ENCODE measurements at regions not wholly inside any gene's neighbourhood (a gene's known extent, or its start where the extent isn't known, plus 50 kb on each side); places are given as distances from the start of the nearest gene placed in this dataset.

DNA sequence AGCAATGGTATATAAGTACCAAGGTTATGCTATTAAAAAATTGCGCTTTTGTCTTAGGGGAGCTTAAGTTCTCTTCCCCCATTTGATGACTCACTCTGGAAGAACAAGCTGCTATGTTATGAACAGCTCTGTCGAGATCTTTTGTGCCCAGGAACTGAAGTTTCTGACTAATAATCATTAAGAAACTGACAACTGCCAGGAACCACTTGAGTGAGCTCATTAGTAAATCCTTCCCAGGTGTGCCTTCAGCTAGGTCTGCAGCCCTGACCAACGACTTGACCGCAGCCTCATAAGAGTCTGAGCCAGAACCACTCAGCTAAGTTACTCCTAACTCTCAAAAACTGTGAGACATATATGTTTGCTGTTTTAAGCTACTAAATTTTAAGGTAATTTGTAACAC, 147.8 kb downstream of the SLITRK6 start:
- no peaks in the 10 kb centered on the region for H3K79me2 ChIP-seq (ENCODE audit: insufficient read depth, low read length)
- no peak overlapping the region for H3K4me2 ChIP-seq (ENCODE audit: low read length)
- RAD21 ChIA-PET (ENCODE audit: low non-redundant PET in 1 of 2, low total read pairs in 2 of 2, uncharacterized antibody in 2 of 2, unreplicated experiment in 2 of 2), result no interaction called here
- no peak for ATAC-seq
- DNase-seq (ENCODE audit: low read depth, low spot score), result no peak
- intact Hi-C loops (cut with micrococcal nuclease), result no loop called here
- H2AFZ ChIP-seq (ENCODE audit: low read depth, low read length, poor library complexity, severe bottlenecking), result no peak overlapping the region
- TF ChIP-seq, protein P1, sequence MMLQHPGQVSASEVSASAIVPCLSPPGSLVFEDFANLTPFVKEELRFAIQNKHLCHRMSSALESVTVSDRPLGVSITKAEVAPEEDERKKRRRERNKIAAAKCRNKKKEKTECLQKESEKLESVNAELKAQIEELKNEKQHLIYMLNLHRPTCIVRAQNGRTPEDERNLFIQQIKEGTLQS (IDR thresholded peaks at IDR 0.05), result no peak
- TF ChIP-seq SP1 (IDR thresholded peaks at IDR 0.05; ENCODE audit: low read depth) (no peak), POLR2A (IDR thresholded peaks at IDR 0.05; ENCODE audit: borderline replicate concordance, extremely low read depth, insufficient read depth, insufficient read length) (no peak), ZFX (IDR thresholded peaks at IDR 0.05) (no peak), RAD21 (IDR thresholded peaks at IDR 0.05; ENCODE audit: low read depth) (no peak), EZH2phosphoT487 (IDR thresholded peaks at IDR 0.05; ENCODE audit: borderline replicate concordance) (no peak), SIN3A (IDR thresholded peaks at IDR 0.05; ENCODE audit: low read depth) (no peak), EGR1 (IDR thresholded peaks at IDR 0.05; ENCODE audit: low read depth) (no peak), TCF7L2 (IDR thresholded peaks at IDR 0.05; ENCODE audit: borderline replicate concordance, extremely low read depth, insufficient read depth, insufficient read length) (no peak), SRF (IDR thresholded peaks at IDR 0.05; ENCODE audit: low read depth) (no peak), POLR2AphosphoS5 (IDR thresholded peaks at IDR 0.05; ENCODE audit: low read depth, low read length) (no peak), ELF1 (IDR thresholded peaks at IDR 0.05; ENCODE audit: borderline replicate concordance, low read depth) (no peak), JUND (IDR thresholded peaks at IDR 0.05) (no peak)
- TF ChIP-seq, protein P2, sequence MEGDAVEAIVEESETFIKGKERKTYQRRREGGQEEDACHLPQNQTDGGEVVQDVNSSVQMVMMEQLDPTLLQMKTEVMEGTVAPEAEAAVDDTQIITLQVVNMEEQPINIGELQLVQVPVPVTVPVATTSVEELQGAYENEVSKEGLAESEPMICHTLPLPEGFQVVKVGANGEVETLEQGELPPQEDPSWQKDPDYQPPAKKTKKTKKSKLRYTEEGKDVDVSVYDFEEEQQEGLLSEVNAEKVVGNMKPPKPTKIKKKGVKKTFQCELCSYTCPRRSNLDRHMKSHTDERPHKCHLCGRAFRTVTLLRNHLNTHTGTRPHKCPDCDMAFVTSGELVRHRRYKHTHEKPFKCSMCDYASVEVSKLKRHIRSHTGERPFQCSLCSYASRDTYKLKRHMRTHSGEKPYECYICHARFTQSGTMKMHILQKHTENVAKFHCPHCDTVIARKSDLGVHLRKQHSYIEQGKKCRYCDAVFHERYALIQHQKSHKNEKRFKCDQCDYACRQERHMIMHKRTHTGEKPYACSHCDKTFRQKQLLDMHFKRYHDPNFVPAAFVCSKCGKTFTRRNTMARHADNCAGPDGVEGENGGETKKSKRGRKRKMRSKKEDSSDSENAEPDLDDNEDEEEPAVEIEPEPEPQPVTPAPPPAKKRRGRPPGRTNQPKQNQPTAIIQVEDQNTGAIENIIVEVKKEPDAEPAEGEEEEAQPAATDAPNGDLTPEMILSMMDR (IDR thresholded peaks at IDR 0.05 in 2 of 3, conservative IDR thresholded peaks at IDR 0.05 in 1 of 3; ENCODE audit: borderline replicate concordance in 1 of 3, insufficient read depth in 1 of 3, low read depth in 2 of 3, low read length in 2 of 3), result no peak
- TF ChIP-seq, protein P3, sequence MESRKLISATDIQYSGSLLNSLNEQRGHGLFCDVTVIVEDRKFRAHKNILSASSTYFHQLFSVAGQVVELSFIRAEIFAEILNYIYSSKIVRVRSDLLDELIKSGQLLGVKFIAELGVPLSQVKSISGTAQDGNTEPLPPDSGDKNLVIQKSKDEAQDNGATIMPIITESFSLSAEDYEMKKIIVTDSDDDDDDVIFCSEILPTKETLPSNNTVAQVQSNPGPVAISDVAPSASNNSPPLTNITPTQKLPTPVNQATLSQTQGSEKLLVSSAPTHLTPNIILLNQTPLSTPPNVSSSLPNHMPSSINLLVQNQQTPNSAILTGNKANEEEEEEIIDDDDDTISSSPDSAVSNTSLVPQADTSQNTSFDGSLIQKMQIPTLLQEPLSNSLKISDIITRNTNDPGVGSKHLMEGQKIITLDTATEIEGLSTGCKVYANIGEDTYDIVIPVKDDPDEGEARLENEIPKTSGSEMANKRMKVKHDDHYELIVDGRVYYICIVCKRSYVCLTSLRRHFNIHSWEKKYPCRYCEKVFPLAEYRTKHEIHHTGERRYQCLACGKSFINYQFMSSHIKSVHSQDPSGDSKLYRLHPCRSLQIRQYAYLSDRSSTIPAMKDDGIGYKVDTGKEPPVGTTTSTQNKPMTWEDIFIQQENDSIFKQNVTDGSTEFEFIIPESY (IDR thresholded peaks at IDR 0.05; ENCODE audit: extremely low read depth, insufficient replicate concordance, low read length), result no peak
- TF ChIP-seq, protein P4, sequence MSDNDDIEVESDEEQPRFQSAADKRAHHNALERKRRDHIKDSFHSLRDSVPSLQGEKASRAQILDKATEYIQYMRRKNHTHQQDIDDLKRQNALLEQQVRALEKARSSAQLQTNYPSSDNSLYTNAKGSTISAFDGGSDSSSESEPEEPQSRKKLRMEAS (IDR thresholded peaks at IDR 0.05), result no peak
- CTCF ChIA-PET, result no interaction called here
- no peaks in the 10 kb centered on the region for H3K9me3 ChIP-seq (ENCODE audit: control insufficient read depth in 1 of 2, insufficient read depth in 1 of 2, low read depth in 1 of 2, low read length in 2 of 2)
- H3K9me2 ChIP-seq (ENCODE audit: insufficient read depth), result no peaks in the 10 kb centered on the region
- no peaks in the 10 kb centered on the region for H3K27me3 ChIP-seq (ENCODE audit: insufficient read depth, low read length)
- POLR2A ChIA-PET, result no interaction called here
- no TSS peak for BruUV-seq (replicated peaks)
- no peaks in the 10 kb centered on the region for H3K36me3 ChIP-seq (ENCODE audit: control insufficient read depth in 1 of 2, insufficient read depth in 2 of 2, low read length in 2 of 2)
- no peaks in the 10 kb centered on the region for H3K4me1 ChIP-seq (ENCODE audit: control insufficient read depth in 1 of 2, insufficient read depth in 2 of 2, low read length in 2 of 2)
- no peak overlapping the region for H3K27ac ChIP-seq (ENCODE audit: low read depth, low read length)
- H3K9ac ChIP-seq (ENCODE audit: low read length), result no peak overlapping the region
- H4K20me1 ChIP-seq (ENCODE audit: insufficient read depth), result no peaks in the 10 kb centered on the region
- no peak overlapping the region for H3K4me3 ChIP-seq (replicated peaks in 1 of 2; ENCODE audit: low read depth in 1 of 2, low read length in 2 of 2)

All from HCT116 (cell line).